HG03457 (cell line): ENCODE measurements at regions not wholly inside any gene's neighbourhood (a gene's known extent, or its start where the extent isn't known, plus 50 kb on each side); places are given as distances from the start of the nearest gene placed in this dataset.

Source experiments
- ATAC-seq: cut with Tn5 transposase; IDR thresholded peaks from one replicate; pipeline ENCODE4 v1.9.1; 2021; ENCODE audit warnings: moderate number of reproducible peaks; ENCODE audit not compliant: unreplicated experiment

DNA sequence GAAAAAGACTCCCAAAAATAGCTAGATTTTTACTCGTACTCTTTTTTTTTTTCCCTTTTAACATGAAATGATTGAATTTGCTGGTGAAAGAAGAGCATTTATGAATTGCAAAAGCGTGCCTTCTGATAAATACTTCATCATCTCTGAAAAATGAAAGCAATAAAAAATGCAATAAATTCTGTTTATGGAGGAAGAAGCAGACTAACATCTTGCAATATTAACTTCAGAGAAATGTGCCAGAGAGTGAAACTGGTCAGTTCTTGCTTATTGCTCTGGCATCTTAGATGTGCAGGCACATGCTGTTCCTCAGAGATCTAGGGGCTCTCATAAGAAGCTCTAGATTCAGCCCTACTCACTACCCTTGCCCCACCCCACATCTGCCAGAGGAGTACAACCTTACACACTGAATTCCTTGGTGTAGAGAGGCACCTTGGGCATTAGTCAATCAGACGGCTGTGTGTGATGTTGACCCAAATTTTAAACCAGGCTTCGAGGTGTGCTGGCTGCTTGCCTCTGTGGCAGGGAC lies 891.1 kb upstream of the GHITM start:
- no peak for ATAC-seq

DNA sequence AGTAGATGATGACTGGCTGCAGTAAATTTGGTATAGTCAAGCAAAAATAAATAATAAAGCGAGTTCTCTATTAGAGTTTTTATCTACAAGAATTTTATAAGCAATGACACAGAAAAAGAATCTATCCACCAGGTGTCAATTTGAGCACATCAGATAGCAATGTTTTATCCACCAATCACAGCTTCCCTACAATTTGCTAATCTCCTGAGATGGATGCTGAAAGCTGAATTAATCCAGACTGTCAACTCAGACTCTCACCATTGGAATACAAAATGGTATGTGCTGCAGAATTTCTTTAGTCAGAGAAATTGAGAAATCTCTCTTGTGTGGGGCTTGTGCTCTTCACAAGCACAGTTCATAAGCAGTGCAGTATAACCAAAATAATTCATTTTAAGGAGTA lies 888.9 kb upstream of the GHITM start:
- no peak for ATAC-seq

DNA sequence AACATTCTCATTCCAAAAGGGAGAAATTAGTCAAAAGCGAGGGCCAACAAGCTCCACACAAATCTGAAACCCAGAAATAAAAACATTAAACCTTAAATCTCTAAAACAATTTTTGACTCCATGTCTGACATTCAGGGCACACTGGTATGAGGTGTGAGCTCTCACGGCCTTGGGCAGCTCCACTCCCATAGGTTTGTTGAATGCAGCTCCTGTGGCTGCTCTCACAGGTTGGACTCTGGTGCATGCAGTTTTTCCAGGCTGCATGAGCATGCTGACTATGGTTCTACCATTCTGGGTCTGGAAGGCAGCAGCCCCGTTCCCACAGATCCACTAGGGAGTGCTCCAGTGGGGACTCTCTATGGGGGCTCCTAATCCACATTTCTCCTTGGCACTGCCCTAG lies 887.1 kb upstream of the GHITM start:
- no peak for ATAC-seq

DNA sequence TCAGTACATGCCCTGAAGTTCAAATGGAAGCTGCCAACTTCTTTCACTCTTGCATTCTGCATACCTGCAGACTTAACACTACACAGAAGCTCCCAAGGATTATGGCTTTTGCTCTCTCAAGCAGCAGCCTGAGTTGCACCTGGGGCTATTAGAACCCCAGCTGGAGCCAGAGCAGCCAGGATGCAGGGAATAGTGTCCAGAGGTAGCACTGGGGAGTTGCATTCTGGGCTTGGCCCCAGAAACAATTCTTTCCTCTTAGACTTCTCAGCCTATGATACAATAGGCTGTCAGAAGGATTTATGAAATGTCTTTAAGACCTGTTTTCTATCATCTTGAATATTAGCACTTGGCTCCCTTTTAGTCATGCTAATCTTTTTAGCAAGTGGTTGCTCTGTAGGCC lies 886.7 kb upstream of the GHITM start:
- ATAC-seq, result no peak

DNA sequence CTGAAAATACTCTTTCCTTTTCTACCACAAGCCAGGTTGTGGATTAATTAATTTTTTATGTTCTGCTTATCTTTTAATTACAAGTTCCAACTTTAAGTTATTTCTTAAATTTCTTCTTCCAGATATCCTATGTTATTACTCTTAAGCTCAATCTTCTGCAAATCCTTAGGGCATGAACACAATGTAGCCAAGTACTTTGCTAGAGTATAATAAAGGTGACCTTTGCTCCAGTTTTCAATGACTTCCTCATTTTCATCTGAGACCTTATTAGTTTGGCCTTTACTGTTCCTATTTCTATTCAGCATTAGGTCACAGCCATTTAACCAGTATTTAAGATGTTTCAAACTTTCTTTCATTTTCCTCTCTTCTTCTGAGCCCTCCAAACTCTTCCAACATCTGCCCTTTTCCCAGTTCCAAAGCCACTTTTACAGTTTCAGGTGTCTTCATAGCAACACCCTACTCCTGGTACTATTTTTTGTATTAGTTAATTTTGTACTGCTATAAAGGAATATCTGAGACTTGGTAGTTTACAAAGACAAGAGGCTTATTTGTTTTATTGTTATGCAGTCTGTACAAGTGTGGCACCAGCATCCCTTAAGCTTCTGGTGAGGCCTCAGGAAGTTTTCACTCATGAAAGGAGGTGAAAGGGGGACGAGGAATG lies 886.2 kb upstream of the GHITM start:
- no peak for ATAC-seq

DNA sequence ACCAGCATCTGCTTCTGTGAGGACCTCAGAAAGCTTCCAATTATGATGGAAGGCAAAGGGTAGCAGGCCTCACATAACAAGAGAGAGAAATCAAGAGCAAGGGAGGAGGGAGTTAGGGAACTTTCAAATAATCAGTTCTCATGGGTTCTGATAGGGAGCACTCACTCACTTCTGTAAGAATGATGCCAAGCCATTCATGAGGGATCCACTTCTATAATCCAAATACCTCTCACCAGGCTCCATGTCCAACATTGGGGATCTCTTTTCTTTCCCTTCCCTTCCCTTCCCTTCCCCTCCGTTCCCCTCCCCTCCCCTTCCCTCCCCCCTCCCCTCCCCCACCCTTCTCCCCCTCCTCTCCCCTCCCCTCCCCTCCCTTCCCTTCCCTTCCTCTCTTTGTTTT lies 884.6 kb upstream of the GHITM start:
- no peak for ATAC-seq

DNA sequence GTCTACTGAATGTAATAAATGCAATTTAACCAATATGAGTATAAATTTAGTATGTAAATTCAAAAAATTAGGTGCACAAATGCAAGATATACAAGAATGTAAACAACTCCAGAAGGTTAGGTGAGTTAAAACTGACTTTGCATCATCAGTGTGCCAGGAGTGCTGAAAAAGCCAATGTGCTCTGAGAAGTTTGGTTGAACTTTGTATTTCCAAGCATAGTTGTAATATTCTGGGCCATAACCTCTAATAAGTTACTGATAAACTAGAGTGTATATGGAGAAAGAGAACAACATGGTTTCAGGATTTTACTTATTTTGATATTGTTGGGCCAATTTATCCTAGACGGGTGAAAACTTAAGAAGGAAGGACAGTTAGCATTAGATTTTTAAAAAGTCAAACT lies 876.9 kb upstream of the GHITM start:
- no peak for ATAC-seq

DNA sequence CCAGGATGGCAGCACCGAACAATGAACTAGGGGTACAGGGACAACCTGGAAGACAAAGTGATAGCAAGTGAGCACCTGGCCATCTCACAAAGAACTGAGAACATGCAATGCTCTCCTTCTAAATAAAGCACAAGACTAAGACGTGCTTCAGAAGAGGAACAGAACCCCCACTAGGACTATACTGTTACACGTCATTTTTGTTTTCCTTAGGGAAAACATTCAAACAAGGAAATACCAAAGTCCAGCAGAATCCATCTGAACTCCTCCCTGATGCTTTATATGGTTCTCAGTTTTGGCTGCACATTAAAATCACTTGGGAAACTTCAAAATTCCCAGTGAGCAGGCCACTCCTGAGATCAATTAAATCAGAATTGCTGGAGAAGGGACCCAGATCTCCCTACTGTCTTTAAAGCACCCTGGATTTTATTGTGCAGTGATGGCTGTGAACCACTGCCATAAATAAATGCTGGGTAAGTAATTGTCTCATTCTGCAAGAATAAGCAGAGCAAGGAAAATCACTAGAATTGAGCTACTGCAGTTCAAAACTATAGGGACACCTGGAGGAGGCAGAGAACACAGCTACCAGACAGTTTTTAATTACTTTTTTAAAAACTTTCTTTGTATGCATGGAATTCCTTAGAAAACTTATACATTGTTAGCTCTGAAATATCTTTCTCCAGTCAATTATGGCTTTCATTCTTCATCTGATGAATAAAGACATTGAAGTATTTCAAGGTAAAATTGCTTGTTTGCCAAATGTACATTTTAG lies 866.5 kb upstream of the GHITM start:
- no peak for ATAC-seq

DNA sequence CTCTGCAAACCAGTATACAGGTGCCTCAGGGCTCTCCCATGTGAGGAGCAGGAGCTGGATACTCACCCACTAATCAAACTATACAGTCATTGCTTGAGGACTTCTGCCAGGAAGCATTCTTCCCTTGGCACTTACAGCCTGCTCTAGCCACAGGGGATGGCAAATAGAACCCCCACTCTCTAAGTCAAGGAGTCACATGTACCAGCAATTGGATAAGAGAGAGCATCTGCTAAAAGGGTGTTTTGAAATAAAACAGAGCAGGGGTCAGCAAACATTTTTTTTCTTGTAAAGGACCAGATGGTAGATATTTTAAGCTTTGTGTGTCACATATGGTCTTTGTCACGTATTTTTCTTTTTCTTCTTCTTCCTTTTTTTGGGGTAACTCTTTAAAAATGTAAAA lies 865.2 kb upstream of the GHITM start:
- no peak for ATAC-seq

DNA sequence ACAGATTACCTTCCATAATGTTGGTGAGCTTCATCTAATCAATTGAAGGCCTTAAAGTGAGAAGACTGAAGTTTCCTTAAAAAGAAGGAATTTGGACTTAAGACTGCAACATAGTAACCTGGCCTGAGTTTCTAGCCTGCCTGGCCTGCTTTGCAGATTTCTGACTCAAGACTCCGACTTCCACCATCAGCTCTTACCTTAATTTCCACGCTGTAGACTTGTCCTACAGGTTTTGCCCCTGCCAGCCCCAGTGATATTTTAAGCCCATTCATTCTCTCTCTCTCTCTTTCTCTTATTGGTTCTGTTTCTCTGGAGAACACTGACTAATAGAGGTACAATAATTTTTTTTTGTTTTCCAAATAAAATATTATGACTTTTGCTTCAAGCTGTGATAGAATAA lies 862.3 kb upstream of the GHITM start:
- no peak for ATAC-seq

DNA sequence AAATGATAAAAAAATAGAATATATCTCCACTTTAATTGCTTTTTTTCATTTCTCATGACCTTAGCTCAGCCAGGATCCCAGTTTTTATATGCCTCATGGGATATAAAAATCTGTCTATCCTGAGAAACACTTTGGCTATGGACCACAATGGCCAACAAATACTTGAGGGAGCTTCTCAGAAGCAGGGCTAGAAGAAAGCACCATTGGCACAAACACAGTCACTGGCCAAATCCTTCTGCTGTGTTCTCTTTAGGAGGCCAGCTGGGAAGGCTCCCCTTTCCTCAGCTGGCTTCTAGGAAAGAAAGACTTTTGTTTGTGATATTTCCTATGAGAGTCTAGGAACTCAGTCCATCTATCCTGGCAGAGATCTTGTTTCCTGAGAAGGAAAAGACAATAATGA lies 856.2 kb upstream of the GHITM start:
- no peak for ATAC-seq

DNA sequence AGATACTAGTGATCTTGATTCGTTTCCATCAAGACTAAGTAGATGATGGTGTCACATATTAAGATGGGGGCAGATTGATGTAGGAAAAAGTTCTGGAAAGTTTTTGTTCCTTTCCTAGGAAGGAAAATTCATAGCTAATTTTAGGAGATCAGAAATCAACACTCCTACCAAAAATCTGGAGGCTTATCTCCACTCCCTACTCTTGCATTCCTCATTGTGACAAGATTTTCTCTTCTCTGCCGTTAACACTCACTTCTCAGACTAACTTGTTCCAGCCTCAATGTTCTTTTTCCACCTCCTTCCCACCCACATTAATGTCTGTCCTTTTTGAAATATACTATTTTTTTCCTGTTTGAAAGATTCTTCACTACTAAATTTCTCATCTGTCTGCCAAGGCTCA lies 851.9 kb upstream of the GHITM start:
- no peak for ATAC-seq

DNA sequence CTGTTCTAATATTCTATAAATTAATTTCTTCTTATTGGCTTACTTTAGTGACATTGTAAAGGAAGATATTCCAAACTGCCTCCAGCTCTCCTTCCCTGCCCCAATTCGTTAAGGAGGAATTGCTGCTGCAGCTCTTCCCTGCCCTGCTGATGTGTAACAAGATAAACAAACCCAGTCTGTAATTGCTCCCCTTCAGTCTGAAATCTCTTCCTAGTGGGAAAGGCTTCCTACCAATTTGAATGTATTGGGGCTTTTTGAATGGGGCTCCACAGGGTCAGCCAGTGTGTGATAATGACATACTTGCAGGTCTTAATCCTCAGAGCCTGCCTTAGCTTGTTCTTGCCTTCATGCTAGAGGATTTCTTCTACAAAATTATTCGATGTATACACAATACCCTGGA lies 849.9 kb upstream of the GHITM start:
- ATAC-seq, result no peak

DNA sequence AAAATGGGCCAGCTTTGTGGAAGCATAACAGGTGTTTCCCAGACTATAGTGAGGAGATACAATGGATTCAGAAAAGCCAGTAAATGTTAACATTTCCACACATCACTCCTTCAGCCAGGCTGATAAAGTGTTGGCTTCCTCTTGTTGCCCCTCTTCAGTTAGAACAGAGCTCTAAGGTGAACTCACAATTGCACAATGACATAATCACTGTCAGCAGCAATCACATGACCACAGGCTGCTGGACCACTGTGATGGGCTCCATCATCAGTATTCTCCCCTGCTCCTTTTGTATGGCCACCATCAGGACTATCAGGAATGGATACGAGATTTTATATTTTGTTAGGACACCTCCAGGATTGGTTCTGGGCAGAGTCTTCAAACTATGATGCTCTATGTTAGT lies 849.4 kb upstream of the GHITM start:
- ATAC-seq, result no peak

DNA sequence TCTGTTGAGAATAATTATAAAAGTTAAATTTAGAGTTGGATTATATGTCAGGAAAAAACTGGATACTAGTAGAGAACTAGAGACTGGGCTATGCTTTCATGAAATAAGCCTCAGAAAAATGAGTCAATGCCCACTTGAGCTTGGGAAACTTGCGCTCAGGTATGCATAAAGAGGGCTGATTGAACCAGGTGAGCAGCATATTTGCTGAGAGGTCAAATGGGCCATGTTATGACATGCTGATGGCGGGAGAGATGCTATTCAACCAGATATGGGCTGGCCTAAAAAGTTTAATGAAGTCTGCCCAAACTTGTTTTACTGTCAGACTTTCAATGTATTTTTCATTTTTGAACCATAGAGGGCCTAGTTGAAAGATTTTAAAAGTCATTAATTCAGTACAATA lies 837.6 kb upstream of the GHITM start:
- ATAC-seq, result no peak

DNA sequence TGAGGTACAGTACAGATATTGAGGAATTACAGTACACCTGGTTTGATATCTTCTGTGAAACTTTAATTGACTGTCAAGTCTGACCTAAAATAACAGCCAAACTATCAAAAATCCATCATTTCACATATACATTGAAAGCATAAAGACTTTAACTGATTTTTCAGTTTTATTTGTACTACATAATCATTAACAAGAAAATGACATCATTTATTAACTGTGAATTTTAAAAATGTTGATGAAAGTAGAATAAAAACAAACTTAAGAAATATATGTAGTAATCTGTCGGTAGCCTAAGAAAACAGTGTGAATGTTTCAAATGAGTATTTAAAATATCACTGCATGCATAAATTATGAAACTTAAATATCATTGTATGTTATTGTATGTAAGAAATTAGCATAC lies 836.7 kb upstream of the GHITM start:
- no peak for ATAC-seq

DNA sequence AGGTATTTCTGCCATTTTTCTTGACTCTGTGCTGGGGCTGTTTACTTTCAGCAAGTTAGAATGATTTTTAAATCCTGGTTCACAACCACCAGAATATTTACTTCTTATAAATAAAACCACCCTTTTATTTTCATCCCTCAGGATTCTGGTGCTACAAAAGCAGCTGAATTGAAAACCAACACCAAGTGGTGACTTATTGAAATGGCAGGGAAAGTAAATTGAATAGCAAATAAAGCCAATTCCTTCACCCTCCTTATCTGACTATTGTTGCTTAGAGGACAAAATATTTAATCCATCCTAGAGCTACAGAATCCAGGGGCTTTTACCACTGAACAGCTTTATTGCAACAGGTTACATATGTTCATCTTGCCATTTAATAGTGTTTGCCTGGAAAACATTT lies 828.6 kb upstream of the GHITM start:
- no peak for ATAC-seq

DNA sequence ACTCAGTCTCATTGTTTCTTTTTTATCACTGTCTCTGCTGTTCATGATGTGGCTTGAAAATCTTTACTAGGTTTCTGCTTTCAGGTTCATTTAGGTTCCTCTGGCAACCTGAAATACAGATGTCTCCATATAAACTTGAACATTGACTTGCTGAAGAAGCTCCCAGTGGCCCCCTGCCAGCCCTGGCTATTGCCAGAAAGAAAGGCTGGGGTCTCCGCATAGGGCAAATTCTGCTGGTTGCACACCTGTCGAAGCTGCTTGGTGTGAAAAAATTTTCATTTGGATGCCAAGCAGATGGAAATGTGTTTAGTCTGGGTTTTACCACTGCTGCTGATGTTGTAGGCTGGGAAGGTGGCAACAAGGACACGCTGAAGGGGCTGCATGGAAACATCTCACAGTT lies 826.7 kb upstream of the GHITM start:
- no peak for ATAC-seq

DNA sequence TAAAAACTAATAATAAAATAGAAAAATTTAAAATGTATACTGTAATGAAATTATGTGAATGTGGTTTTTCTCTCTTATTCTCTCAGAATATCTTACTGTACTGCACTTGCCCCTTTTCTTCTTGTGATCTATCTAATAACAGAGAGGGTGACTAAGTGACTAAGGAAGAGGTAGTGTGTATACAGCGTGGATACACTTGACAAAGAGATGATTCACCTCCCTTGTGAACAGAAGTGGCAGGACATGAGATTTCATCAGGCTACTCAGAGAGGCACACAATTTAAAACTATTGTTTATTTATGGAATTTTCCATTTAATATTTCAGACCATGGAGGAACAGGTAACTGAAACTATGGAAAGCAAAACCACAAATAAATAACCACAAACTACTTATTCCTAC lies 806.6 kb upstream of the GHITM start:
- ATAC-seq, result no peak

DNA sequence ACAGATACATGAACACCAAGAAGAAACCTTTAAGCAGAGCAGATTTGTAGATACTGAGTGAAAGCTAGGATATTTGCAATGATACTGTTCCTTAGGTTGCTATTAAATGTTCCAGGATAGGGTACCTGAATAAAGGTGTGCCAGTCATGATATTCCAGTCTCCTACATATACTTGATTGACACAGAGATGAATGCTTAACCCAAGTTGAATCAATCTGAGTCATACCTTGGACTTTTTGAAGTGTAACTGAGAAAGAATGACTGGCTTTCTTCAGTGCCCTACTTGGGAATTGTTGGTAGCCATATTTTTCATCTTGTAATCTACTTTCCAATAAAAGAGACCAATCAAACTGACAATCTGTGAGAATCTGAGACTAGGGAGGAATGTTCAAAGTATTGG lies 805.7 kb upstream of the GHITM start:
- ATAC-seq, result no peak

DNA sequence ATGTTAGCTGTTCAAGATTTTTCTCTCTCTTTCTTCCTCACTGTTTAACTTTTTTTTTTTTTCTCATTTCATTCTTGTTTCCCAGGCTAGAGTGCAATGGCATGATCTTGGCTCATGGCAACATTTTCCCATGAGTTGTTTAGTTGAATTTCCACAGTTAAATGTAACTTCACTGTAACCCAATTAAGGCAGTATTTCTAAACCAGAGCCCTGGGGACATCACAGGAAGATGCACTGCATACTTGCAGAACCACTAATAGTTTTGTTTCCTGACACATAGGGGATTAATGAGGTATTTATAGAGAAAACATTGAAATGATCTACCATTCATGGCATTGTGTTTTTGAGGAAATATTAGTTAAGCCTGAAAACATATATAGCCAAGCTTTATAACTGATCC lies 795.6 kb upstream of the GHITM start:
- no peak for ATAC-seq

DNA sequence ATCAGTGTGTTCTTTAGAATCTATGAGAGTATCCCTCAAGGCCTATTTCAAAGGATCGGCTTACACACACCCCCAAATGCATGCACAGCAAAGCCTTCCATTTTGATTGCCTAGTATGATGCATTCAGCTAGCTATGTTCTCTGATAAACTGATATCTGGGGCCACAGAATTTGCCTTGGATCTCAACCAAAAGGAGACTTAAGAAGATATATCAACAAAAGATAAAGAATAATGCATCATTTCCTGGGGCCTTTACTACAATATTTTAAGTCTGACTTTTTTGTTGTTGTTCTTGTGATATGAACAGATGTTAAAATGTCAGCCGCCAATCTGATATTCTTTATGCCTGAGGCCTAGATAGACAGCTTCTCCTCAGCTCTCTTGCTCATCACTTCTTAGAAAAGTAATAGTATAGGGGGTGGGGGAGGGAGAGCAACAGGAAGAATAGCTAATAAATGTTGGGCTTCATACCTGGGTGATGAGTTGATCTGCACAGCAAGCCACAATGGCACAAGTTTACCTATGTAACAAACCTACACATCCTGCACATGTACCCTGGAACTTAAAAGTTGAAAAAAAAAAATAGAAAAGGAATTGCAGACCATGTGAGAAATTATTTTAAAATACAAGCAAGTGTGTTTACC lies 792.9 kb upstream of the GHITM start:
- no peak for ATAC-seq
